HG03378 (cell line): ENCODE measurements at regions not wholly inside any gene's neighbourhood (a gene's known extent, or its start where the extent isn't known, plus 50 kb on each side); places are given as distances from the start of the nearest gene placed in this dataset.
"Not testable (repeated sequence)": the region's sequence is repeated elsewhere in the genome, so short reads cannot be mapped to it uniquely, and the experiment has no call there.

Experiments
- ATAC-seq: cut with Tn5 transposase; IDR thresholded peaks from one replicate; pipeline ENCODE4 v1.9.1; 2021; ENCODE audit warnings: mild to moderate bottlenecking, moderate library complexity; ENCODE audit not compliant: unreplicated experiment

DNA sequence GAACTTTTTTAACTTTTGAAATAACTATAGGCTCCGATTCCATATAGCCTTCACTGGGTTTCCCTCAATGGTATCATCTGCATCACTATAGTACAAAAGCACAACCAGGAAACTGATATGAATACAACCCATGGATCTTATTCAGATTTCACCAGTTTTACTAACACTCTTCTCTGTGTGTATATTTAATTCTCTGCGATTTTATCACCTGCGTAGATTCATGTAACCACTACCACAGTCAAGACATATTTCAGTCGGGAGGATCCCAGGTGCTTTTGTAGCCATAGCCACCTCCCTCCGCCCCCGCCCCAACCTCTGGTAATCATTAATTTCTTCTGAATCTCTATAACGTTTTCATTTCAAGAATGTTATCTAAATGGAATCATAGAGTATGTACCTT lies 82.8 kb upstream of the C7orf33 start:
- no peak for ATAC-seq

DNA sequence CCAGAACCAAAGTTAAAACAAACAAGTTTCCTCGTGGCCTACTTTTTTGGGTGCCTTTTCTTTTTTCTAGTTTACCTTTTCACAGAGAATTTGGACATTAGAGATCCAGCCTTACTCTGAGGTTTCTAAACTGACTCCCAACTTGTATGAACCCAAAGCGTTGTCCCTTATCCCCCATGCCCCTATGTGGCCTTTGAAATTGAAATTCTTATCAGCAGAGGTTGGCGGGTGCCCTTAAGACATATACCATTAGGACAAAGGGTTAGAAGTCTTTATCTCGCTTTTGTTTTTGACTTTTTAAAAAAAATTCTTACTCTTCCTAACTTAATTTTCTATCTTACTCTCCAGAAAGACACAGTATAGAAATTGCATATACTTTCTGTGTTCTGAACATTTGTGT lies 76.3 kb upstream of the C7orf33 start:
- no peak for ATAC-seq

DNA sequence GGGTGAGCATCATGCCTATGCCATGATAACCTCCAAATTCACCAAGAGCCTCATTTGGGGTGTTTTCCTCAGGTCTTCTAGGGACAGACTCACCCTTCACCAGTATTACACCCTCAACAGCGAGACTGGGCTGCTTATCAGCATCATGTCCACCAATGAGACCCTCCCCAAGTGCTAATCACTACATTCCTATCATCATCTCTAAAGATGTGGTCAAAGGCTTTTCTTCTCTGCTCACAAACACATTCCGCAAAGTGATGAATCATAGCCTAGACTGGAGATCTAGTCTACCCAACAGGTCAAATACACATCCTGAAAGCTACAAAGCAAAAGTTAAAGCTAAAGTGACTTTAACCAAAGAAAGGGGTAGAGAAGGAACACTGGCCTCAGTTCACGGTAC lies 75.3 kb upstream of the C7orf33 start:
- no peak for ATAC-seq

DNA sequence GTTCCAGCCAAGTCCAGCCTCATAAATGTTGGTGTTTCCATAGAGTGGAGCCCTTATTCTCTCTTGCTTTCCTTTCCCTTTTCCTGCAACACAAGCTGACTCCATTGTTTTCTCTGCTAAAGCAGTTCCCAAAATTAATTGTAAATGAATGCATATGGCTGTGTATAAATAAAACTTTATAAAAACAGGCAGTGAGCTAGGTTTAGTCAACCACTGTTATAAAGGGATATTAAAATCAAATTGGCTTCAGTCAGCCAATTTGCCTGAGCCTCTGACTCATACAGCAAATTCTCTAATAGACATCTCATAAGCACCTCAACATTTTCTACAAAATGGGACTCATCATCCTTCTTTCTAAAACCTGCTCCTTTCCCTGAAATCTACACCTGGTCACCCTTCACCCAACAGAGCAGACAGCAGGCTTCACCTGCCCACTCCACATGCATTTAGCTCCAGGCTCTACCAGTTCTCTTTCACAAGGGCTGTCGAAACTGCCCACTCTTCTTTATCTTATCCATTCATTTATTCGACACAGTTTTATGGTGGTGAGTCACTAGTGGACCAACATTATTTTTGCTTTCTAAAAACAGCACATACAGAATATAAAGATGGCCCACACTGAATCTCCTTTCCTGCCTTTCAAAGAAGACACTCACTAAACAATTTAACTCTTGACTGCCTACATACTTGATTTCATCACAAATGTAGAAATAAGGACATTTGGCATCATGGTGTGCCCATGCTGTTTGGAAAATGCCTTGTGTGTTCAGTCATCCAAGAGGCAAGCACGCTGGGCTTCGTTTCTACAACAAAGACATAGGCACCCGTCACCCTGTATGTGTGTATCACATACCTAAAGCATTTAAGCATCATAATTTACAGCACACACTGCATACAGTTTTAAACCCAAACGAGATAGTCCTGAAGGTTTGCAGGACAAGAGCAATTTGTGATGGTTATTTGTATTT lies 74.6 kb upstream of the C7orf33 start:
- ATAC-seq: no peak

DNA sequence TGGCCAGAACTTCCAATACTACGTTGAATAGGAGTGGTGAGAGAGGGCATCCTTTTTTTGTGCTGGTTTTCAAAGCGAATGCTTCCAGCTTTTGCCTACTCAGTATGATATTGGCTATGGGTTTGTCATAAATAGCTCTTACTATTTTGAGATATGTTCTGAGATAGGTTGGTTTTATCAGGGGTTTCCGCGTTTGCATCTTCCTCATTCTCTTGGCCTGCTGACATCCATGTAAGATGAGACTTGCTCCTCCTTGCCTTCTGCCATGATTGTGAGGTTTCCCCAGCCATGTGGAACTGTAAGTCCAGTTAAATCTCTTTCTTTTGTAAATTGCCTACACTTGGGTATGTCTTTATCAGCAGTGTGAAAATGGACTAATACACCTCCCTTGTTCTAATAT lies 71.2 kb upstream of the C7orf33 start:
- not testable (repeated sequence) for ATAC-seq

DNA sequence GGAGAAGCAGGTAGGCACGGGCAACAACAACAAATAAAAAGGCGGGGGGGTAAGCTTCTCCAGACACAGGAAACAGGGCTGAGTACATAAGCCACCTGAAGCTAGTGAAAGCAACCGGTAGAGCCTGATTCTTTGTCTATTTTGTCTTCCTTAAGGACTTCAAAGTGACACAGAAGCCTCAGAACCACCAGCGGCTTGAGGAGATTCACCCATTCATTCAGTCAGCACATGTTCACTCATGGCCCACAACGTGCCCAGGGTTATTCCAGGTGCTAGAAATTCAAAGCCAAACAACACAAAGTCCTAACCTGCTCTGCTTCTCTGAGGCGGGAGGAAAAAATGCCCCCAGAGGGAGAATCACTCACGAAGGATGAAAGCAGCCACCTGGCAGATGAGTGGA lies 69.3 kb upstream of the C7orf33 start:
- ATAC-seq: no peak

DNA sequence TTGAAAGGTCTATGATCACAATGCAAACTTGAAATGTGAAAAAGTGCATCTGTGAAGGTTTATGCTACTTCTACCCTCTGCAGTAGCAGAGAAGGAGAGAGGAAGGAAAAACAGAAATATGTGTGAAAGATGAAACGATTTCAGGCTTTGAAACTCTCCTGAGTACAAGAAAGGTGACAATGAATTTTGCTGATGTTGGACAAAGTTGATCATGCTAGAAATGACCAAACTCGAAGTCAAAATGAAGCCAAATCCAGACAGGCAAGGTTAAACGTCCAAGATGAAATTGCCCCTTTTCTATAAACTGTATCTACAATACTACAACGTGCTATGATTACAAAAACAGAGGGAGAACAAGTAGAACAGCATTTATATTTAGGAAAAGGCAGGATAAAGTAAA lies 67.0 kb upstream of the C7orf33 start:
- no peak for ATAC-seq

DNA sequence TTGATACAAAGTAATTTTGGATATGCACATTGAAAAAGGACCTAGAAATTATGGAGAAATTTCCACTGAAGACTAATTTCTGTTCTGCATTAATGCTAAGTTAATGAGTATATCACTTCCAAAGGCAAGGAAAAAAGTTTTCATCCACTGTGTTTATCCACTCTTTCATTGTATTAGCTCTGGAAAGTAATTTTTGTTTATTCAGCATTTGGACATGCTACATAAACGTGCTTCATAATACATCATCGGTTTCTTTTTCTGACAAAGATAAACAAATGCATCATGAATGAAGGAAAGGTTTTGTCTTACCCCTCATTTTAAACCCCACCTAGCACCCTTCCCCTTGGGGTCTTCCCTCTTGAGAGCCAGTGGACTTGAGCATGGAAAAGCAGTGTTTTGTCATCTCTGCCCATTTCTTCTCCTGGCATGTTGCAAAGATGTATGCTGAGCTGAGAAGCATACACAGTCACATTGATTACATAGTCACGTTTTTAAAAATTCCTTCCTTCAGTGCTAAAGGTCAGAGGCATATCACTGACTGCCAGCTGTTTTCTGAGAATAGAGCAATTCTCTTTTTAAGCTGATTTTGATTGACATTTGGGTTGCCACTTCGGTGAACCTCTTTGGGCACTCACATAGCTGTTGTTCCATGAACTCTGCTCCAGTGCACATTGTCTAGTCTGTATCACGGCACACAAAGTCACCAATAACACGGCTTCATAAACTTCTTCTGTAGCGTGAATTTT lies 65.9 kb upstream of the C7orf33 start:
- ATAC-seq: no peak

DNA sequence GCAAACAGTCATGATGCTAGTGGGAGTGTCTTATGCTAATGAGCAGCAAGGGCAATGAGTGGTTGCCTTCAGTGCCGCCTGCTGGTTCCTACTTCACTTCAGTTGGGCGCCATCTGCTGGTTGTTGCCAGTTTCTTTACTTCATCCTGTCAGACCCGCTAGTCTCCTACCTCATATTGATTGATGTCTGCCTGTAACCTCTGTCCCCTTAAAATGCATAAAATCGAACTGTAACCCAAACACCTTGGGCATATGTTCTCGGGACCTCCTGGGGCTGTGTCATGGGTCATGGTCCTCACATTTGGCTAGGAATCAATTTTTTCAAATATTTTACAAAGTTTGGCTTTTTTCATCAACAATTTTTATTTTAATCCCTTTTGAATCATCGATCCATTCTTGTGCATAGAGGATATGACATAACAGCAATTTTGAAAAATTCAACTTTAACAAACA lies 62.8 kb upstream of the C7orf33 start:
- ATAC-seq: peak; percentile 98

DNA sequence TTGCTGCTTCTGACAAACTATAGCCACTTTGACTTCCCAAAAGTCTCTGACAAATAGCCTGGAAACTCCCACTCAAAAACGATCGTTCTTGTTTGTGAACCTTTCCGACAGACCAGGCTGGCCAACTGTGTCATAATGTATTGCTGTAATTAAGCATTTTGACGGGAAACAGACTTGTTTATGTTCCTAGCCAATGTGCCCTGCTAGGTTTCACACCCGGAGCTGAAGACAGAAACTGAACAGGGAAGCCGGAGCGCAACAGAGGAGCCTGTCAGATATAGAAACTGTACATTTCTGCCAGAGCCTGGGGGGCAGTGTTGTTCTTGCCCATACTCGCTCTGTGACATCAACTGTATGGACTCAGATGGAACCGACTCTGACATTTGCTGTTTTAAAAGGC lies 55.3 kb upstream of the C7orf33 start:
- peak; percentile 78 for ATAC-seq

DNA sequence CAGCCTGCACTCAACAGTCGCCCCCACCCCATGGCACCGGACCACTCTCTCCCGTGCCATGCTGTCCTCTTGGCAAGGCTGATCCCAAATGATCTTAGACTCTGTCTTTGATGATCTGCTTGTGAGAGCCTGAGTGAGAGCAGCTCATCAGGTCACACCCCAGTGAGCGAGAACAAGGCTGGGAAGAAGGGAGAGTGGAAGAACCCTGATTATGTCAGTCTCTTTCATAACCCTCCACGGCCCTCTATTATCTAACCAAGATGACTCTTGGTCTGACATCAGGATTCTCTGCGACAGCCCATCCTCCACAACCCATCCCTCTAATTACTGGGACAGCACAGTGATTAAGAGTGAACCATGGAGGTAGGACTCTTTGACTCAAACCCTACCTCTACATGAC lies 53.1 kb upstream of the C7orf33 start:
- no peak for ATAC-seq

DNA sequence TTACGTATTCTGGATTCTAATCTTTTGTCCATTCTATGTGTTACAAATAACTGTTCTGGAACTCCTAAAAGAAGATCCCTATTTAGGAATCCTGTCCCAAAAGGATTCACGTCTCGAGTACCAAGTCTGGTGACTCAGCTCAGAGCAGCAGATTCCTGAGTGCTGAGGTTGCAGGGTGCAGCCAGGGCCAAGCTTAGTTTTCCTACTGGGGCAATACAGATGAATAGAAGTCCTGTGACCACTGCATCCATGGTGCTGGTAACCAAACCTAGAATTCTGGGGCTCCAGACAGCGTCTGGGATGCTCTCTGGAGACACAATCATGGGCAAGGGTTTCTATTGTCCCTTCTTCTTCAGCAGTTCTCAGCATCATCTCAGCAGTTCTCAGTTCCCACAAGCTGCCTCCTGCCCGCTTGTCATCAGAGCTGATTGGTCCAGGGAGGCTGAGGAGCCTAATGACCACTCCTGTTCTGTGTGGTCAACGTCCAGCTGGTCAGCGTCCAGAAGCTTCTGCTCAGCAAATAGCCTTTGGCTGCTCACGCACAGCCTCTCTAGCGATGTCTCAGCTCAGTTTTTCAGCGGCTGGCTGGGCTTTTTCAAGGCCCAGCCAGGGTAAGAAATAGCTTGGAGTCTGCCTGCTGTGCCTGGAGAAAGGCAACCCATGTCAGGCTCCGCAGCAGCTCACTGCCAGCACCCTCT lies 50.4 kb upstream of the C7orf33 start:
- no peak for ATAC-seq
